GM21737 (cell line): ENCODE measurements at regions not wholly inside any gene's neighbourhood (a gene's known extent, or its start where the extent isn't known, plus 50 kb on each side); places are given as distances from the start of the nearest gene placed in this dataset.
"Not testable (repeated sequence)": the region's sequence is repeated elsewhere in the genome, so short reads cannot be mapped to it uniquely, and the experiment has no call there.

Experiments
- ATAC-seq: cut with Tn5 transposase; IDR thresholded peaks from one replicate; pipeline ENCODE4 v1.9.1; 2021; ENCODE audit warnings: mild to moderate bottlenecking, moderate library complexity; ENCODE audit not compliant: unreplicated experiment

DNA sequence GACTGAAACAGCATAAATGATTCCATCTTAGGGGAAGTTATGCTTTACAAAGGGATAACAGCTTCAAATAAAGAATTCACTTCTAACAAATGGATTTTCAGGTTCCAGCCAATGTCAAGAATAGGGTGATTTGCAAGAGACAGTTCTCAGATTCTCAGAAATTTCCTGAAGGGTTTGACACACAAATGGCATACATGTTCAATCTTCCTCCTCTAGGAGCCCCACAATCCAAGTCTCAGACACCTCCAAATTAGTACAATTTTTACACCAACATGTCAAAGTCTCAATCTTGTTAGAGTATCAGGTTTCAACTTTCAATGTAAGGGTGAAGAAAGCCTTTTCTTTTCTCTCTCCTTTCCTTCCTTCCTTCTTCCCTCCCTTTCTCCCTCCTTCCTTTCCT, 996.6 kb downstream of the TLE1 start:
- ATAC-seq = no peak

DNA sequence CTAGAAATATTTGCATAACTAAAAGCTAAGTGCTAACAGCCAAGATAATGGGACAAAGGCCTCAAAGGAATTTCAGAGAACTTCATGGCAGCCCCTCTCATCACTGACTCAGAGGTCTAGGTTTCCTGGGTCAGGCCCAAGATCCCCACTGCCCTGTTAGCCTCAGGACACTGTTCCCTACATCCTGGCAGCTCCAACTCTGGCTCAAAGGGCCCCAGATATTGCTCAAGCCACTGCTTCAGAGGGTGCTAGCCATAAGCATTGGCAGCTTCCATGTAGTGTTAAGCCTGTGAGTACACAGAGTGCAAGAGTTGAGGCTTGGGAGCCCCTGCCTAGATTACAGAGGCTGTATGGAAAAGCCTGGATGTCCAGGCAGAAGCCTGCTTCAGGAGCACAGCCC, 998.1 kb downstream of the TLE1 start:
- no peak for ATAC-seq

DNA sequence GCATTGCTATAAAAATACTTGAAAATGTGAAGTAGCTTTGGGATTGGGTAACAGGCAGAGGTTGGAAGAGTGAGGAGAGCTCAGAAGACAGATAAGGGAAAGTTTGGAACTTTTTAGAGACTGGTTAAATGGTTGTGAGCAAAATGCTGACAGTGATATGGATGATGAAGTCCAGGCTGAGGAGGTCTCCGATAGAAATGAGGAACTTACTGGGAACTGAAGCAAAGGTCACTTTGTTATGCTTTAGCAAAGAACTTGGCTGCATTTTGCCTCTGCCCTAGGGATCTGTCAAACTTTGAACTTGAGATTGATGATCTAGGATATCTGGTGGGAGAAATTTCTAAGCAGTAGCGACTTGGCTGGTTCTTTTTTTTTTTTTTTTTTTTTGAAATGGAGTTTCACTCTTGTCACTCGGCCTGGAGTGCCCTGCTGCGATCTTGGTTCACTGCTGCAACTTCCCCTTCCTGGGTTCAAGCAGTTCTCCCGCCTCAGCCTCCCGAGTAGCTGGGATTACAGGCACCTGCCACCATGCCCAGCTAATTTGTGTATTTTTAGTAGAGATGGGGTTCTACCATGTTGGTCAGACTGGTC, 998.9 kb downstream of the TLE1 start:
- ATAC-seq = no peak

DNA sequence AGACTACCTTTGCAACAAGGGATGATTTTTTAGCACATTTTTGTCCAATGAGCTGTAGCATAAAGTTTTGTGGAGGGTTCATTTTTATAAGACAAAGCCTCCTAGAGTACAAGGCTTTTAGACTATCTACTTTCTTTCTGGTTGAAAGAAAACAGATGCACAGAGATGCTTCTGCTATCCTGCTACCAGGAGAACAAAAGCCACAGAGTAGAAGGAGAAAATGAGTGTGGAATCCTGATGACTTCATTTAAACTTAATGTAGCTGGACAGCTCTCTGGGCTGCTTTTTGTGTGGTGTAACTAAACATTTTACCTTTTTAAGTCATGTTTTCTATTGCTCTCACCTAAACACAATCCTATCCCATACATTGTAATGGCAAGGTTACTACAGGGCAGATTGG, 1009.4 kb downstream of the TLE1 start:
- no peak for ATAC-seq

DNA sequence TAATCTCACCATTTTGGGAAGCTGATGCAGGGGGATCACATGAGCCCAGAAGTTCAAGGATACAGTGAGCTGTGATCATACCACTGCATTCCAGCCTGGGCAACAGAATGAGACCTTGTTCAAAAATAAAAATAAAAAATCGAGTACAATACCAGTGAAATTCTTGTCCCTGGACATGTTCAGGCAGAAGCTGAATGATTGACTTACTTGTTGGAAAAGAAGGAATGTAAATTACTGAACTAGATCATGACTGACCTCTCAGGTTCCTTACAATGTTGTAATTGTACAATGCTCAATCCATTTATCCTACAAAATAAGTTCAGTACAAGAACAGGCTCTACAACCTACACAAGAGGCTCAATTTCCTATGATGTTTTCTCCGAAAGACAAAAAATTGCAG, 1010.4 kb downstream of the TLE1 start:
- no peak for ATAC-seq

DNA sequence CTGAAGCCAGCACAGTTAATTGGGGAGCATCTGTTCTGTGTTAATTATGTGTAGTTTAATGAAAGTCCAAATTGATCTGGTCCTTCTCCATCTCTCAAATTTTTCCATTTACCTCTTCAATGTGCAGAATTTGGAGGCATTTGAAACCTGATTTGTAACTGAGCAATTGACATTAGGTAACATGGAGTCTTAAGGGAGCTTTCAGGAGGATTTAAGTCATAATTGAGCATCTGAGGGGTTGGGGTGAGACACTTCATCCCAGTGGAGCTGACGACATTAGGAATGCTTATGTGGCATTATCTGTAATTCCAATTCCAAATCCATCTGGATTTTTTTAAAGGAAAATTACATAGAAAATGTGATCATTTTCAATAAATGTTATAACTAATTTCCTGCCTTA, 1015.9 kb downstream of the TLE1 start:
- ATAC-seq = no peak

DNA sequence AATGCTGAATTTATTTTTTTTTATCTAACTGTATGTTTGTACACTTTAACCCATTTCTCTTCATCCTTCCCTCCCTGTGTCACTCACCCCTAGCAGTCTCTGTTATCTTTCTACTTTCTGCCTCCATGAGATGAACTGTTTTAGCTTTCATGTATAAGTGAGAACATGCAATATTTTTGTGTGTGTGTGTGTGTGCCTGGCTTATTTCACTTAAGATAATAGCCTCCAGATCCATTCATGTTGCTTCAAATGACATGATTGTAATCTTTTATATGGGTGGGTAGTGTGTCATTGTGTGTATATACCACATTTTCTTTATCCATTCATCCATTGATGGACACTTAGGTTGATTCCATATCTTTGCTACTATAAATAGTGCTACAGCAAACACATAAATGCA, 1023.9 kb downstream of the TLE1 start:
- ATAC-seq = no peak

DNA sequence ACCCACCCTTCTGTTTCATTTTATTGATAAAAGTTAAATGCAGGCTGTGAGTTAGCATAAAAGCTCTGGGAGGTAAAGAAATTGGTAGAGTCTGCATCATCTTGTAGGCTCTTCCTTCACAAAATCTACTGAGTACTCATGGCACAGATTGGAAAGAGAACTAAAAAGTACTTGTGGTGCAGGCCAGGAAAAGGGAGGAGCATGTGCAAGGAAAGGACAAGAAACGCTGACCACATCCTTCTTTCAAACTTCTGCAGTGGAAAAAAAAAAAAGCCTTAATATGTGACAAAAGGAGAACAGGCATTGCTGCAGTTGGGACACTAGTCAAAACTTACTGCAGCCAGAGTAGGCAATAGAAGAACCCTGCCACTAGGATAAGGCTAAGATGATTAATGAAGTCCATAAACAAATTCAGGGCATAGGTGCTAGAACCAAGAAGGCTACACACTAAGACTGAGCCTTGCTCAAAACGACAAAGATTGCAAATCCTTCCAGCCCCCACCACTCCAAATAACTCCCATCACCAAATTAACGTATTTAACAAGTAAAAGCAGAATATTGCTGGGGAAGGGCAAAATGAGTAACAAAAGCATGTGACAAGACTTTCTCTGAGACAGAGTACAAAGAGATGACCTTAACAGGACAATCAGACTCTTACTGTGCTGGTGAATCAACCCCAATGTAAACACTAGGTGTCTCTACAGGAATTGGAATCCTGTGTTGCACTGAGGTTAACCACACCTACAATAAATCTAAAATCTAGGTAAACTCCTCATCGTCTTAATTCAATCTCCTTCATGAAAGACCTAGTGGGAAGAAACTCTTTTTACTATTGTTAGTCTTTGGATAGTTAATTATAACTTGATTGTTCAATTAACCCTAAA, 1024.8 kb downstream of the TLE1 start:
- ATAC-seq = no peak

GRCh38 chr9:80659751-80660150, 1029.6 kb downstream of the TLE1 start:
- not testable (repeated sequence) for ATAC-seq

- no peak for ATAC-seq
Measured at GRCh38 chr9:80651044-80651443, 1038.3 kb downstream of the TLE1 start.

- no peak for ATAC-seq
Measured at GRCh38 chr9:80649496-80649895, 1039.9 kb downstream of the TLE1 start.

DNA sequence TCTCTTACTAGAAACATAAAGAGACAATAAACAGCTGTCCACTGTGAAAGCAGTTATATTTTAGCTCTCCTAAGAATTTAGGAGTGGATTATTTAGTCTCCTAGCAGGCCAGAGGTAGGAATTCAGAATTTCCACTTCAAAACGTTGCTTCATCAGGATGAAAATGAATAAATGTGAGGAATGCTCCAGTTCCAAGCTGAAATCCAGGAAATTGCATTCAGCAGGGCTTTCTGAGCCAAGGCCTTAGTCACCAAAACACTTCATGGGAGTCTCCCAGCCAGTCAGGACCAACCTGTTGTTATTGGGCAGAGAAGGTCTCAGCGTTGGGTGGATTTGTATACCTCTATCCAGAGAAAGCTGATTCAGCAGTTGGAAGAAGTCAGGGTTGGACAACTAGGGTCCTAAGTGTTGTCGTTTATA, 1040.3 kb downstream of the TLE1 start:
- ATAC-seq = no peak

DNA sequence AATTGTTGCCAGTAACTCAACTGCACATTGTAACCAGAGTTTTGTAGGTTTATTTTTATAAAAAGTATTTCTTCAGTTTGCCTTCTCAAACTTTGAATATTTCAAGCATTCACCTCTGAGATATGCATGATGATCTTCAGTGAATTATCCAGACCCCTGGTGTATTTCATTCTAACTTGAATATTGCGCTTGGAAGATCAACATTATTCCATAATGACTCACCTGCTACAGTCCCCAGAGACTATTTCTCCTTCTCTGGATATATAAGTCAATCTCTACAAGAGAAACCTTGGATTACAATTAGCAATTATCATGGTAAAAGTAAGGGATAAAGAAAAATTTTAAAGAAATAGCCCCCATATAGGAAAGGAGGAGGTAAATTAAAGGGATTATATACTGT, 1041.0 kb downstream of the TLE1 start:
- no peak for ATAC-seq

DNA sequence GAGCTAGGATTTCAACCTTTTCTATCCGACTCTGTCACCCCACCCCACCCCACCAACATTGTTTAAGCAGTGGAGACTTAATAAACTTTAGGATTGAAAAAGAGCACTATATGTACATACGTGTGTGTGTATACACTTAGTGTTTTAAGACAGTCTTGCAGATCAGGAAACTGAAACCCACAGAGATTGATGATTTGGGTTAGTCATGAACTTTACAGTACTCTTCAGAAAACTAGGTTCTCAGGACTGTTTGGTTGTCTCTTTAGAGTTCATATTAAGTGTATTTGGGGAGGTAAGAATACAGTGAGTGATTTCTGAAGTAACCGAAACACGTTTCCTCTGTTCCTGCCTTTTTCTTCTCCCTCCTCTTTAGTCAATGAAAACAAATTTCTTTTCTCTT, 1043.1 kb downstream of the TLE1 start:
- no peak for ATAC-seq

GRCh38 chr9:80644044-80644443, 1045.3 kb downstream of the TLE1 start:
- no peak for ATAC-seq

DNA sequence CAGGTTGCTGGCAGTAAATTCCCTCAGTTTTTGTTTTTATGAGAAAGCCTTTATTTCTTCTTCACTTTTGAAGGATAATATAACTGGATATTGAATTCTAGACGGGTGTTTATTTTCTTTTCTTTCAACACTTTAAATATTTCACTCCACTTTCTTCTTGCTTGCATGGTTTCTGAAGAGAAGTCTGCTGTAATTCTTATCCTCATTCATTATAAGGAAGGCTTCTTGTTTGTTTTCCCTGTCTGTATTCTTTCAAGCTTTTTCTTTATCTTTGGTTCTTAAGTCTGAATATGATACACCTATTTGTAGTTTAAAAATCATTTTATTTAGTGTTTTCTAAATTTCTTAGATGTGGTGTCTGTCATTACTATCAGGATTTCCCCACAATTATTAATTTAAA, 1054.3 kb downstream of the TLE1 start:
- ATAC-seq = no peak

DNA sequence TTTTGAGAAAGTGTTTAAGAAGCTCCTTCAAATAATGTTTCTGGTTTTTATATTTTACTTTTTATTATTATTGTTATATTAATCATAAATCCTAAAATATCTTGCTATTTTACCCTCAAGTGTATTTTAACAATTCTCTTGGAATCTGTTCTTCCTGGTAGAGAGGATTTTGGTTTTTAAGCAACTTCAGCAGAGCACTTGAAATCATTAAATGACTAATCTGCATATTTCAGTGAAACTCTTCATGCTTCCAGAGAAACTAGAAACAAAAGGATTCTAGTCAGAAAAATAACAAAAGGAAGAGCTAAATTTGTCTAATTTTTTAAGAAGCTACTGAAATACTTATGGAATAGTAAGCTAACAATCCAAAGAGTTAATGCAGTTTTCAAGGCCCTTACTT, 1057.3 kb downstream of the TLE1 start:
- ATAC-seq = no peak

DNA sequence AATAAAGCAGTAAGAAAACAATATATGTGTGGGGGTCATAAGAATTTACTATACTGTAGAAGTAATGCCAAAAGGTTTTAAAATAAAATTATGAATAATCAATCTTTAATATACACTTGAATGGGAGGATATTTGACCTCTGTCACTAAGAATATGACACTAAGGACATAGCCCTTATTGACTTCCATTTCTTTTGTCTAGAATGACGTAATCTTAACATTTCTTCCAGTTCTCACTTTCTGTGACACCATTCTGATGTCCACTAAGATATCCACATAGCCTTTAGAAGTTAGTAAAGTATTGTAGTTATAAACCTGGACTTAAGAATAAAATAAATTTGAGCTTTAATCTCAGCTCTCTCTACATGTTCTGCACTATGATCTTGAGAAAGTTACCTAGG, 1050.7 kb downstream of the TLE4 start:
- no peak for ATAC-seq

DNA sequence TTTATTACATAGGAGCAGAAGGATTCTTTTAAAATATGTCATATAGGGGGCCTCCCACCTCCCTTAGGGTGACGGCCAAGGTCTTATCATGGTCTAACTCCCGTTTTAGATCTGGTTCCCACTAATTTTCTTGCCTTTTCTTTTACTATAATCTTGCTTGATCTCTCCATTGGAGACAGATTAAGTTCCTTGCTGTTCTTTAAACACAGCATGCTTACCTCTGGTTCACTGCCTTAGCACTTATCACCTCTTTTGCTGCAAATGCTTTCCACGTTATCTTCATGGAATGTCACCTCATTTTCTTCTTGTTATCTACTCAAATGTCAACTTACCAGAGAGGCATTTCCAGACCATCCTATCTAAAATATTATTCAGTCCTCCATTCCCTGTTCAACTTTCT, 1047.6 kb downstream of the TLE4 start:
- ATAC-seq = no peak

DNA sequence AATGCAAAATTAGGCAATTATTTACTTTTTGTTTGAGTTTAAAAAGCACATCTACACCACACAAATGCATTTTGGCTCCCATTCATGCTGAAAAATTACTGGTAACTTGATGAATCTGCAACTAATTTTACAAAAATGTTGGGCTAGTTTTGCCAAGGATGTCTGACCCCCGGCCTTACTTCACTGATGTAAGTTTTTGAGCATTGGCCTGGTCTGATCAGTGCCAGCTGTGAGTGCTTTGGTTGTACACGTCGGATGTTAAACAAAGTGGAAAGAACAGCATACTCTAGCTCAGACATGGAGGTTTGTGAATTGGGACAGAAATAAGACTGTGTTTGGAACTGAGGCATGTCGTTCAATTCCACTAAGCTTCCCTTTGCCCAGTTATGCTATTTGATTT, 1044.2 kb downstream of the TLE4 start:
- ATAC-seq = no peak

DNA sequence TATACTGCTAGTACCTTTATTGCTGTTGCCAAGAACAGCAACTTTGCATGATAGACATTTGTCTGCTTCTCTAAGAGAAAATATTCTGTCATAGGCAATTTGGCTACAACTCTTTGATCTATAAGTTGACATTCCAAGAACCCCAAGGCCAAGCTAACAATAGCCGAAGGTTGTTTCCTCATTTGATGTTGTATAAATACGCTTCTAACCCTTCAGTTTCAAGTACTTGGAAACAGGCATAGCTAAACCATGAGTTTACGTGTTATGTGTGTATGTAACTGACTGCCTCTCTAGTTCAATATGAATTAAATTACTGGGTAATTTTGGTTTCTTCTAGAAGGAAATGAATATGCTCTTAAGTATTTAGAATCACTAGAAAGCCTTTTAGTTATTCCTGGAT, 1034.0 kb downstream of the TLE4 start:
- ATAC-seq = no peak

DNA sequence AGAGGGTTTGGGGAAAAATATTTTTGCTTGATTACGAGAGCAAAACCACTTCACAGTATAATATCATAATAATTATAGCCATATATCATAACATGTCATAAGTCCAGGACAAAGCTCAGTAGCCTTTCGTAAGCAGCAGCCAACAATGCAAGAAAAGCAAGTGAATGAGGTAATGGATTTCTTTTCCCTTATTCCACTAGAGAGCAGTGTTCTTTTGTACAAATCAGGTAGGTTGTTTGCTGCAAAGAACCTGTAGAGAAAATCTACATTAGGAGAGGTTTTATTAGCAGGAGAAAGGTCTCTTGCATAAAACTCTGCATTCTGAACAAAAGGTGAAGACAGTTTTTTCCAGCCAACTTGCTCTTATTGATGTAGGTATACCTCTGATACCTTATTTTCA, 1033.4 kb downstream of the TLE4 start:
- no peak for ATAC-seq

DNA sequence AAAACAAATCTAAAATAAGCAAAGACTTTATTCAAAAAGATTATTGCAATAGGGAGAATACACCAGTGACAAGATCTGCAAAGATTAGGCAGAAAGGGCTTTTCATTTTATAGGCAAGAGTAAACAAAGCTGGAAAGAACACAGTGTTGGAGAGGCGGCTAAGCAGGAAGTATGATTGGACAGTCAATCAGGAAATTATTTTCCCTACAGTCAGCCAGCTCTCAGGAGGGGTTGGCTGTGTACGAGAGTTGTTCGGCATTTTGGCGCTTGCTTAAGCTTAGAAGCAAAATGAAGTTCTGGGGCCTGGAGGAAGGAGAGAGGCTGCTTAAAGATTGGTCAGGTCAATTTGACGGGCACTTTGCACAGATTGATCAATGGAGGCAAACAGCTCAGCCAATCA, 1030.5 kb downstream of the TLE4 start:
- ATAC-seq = no peak
